ENCODE measurements at regions not wholly inside any gene's neighbourhood (a gene's known extent, or its start where the extent isn't known, plus 50 kb on each side); places are given as distances from the start of the nearest gene placed in this dataset.

DNA sequence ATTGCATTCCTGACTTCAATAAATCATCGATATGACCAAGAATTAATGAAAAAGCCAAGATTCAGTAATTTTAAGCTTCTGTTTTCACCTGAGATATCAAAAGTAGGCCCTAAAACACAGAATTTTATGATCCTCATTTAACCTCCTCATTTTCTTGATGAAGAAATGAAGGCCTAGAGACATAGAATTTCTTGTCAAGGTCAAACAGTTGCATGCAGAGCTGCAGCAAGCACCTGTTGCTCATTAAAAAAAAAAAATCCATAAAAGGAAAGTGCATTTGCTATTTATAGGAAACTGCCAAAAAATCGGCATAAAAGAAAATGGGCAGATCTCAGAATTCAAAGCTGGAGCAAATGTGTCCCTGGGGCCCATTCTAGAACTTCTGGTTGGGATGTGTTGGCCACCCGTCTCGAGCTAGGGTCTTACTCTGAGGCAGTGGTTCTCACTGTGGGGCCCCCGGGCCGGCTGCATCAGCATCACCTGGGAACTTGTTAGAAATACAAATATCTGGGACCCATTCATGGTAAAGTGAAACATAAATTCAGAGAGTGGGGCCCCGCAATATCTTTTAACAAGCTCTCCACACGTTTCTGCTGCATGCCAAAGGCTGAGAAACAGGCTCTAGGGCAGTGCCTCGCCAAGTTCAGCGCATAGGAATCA lies 224.7 kb upstream of the UBL3 start:
- Histone ChIP-seq H3K79me2 (ENCODE audit: insufficient read depth) (no peaks in the 10 kb centered on the region), H3F3A (replicated peaks; ENCODE audit: insufficient read depth) (no peaks in the 10 kb centered on the region), H3K36me3 (replicated peaks in 1 of 2; ENCODE audit: control insufficient read depth in 1 of 2, insufficient read depth in 2 of 2, low read length in 1 of 2) (no peaks in the 10 kb centered on the region), H3K4me3 (ENCODE audit: low read depth in 2 of 2, low read length in 1 of 2) (no peak overlapping the region), H3K4me2 (no peak overlapping the region), H3K27me3 (ENCODE audit: insufficient read depth) (no peaks in the 10 kb centered on the region), H3K9me2 (no peaks in the 10 kb centered on the region), H3K4me1 (ENCODE audit: control insufficient read depth in 1 of 2, insufficient read depth in 2 of 2, low read depth in 1 of 2, low read length in 1 of 2) (peaks cover 0 to 8% of the 10 kb centered on the region in 2 experiments; a peak in 2 of 4 replicates), H2AFZ (ENCODE audit: low read depth) (no peak overlapping the region), H3K27ac (ENCODE audit: low read depth in 2 of 2, low read length in 1 of 2) (no peak overlapping the region), H3K9ac (no peak overlapping the region), H4K20me1 (ENCODE audit: insufficient read depth) (no peaks in the 10 kb centered on the region), H3K9me3 (no peaks in the 10 kb centered on the region)
- ChIA-PET CTCF (interaction anchor here (0.9 to 1.4 kb wide), 4 partner anchors 15 to 40 kb away, joined by 3 to 4 read pairs (median 4); no protein-coding TSS in a partner anchor), POLR2A (no interaction called here)
- WGBS (ENCODE audit: low lambda C conversion rate): 46% methylated on average over 6 of the region's 10 CpGs
- no peak for TF ChIP-seq TAF1 (IDR thresholded peaks at IDR 0.05; ENCODE audit: borderline replicate concordance, low read depth, low read length)
- no peak for DNase-seq

DNA sequence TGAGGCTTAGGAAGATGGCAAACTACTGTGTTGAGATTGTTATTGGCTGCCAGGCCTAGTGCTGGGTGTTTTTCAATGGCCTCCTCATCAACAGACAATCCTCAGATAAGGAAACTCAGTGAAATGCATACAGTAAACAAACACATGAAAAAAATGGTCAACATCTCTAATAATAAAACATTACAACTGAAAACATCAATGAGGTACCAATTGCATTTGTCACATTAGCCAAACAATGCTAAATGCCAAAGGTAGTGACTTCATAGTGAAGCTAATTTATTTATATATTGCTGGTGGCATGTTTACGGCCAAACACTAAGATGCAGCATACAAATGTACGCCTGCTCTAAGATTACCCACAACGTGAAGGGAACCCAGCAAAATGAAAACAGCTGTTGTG lies 224.0 kb upstream of the UBL3 start:
- Histone ChIP-seq H3K4me2 (no peak overlapping the region), H3K27ac (ENCODE audit: low read depth in 2 of 2, low read length in 1 of 2) (no peak overlapping the region), H3K4me3 (ENCODE audit: low read depth in 2 of 2, low read length in 1 of 2) (no peak overlapping the region), H2AFZ (ENCODE audit: low read depth) (no peak overlapping the region), H3K36me3 (replicated peaks in 1 of 2; ENCODE audit: control insufficient read depth in 1 of 2, insufficient read depth in 2 of 2, low read length in 1 of 2) (no peaks in the 10 kb centered on the region), H3K9ac (no peak overlapping the region), H3K9me3 (no peaks in the 10 kb centered on the region), H4K20me1 (ENCODE audit: insufficient read depth) (no peaks in the 10 kb centered on the region), H3K4me1 (ENCODE audit: control insufficient read depth in 1 of 2, insufficient read depth in 2 of 2, low read depth in 1 of 2, low read length in 1 of 2) (peaks cover 0 to 8% of the 10 kb centered on the region in 2 experiments; a peak in 2 of 4 replicates), H3F3A (replicated peaks; ENCODE audit: insufficient read depth) (no peaks in the 10 kb centered on the region), H3K27me3 (ENCODE audit: insufficient read depth) (no peaks in the 10 kb centered on the region), H3K79me2 (ENCODE audit: insufficient read depth) (no peaks in the 10 kb centered on the region), H3K9me2 (no peaks in the 10 kb centered on the region)
- no peak for TF ChIP-seq NRF1 (IDR thresholded peaks at IDR 0.05; ENCODE audit: low read depth, low read length)
- no peak for TF ChIP-seq POLR2AphosphoS5 (IDR thresholded peaks at IDR 0.05; ENCODE audit: low read depth, low read length)
- TF ChIP-seq, protein P1, sequence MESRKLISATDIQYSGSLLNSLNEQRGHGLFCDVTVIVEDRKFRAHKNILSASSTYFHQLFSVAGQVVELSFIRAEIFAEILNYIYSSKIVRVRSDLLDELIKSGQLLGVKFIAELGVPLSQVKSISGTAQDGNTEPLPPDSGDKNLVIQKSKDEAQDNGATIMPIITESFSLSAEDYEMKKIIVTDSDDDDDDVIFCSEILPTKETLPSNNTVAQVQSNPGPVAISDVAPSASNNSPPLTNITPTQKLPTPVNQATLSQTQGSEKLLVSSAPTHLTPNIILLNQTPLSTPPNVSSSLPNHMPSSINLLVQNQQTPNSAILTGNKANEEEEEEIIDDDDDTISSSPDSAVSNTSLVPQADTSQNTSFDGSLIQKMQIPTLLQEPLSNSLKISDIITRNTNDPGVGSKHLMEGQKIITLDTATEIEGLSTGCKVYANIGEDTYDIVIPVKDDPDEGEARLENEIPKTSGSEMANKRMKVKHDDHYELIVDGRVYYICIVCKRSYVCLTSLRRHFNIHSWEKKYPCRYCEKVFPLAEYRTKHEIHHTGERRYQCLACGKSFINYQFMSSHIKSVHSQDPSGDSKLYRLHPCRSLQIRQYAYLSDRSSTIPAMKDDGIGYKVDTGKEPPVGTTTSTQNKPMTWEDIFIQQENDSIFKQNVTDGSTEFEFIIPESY (IDR thresholded peaks at IDR 0.05; ENCODE audit: borderline replicate concordance, low read depth): no peak
- no peak for TF ChIP-seq REST (IDR thresholded peaks at IDR 0.05; ENCODE audit: low read depth, low read length)
- TF ChIP-seq SIN3A (IDR thresholded peaks at IDR 0.05; ENCODE audit: borderline replicate concordance, low read depth, low read length): no peak
- TF ChIP-seq SMC3 (IDR thresholded peaks at IDR 0.05; ENCODE audit: low read depth, low read length): no peak
- no peak for TF ChIP-seq TAF1 (IDR thresholded peaks at IDR 0.05; ENCODE audit: borderline replicate concordance, low read depth, low read length)
- TF ChIP-seq ELF1 (IDR thresholded peaks at IDR 0.05): no peak
- TF ChIP-seq, protein P2, sequence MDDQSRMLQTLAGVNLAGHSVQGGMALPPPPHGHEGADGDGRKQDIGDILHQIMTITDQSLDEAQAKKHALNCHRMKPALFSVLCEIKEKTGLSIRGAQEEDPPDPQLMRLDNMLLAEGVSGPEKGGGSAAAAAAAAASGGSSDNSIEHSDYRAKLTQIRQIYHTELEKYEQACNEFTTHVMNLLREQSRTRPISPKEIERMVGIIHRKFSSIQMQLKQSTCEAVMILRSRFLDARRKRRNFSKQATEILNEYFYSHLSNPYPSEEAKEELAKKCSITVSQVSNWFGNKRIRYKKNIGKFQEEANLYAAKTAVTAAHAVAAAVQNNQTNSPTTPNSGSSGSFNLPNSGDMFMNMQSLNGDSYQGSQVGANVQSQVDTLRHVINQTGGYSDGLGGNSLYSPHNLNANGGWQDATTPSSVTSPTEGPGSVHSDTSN (IDR thresholded peaks at IDR 0.05): no peak
- no peak for TF ChIP-seq MAX (IDR thresholded peaks at IDR 0.05; ENCODE audit: low read depth)
- TF ChIP-seq FOXJ3 (CRISPR knock-in tag; IDR thresholded peaks at IDR 0.05): no peak
- TF ChIP-seq FOXM1 (IDR thresholded peaks at IDR 0.05; ENCODE audit: low read depth): no peak
- no peak for TF ChIP-seq TEAD4 (IDR thresholded peaks at IDR 0.05; ENCODE audit: borderline replicate concordance, insufficient read depth)
- TF ChIP-seq FOSL2 (IDR thresholded peaks at IDR 0.05; ENCODE audit: borderline replicate concordance, low read depth): no peak
- no peak for TF ChIP-seq RXRA (IDR thresholded peaks at IDR 0.05; ENCODE audit: borderline replicate concordance, low read depth)
- no peak for TF ChIP-seq EP300 (IDR thresholded peaks at IDR 0.05; ENCODE audit: borderline replicate concordance in 1 of 2, low read depth in 1 of 2, low read length in 1 of 2)
- TF ChIP-seq GATA2 (CRISPR knock-in tag; IDR thresholded peaks at IDR 0.05): no peak
- no peak for TF ChIP-seq RFX5 (IDR thresholded peaks at IDR 0.05; ENCODE audit: low read length)
- TF ChIP-seq GABPA (IDR thresholded peaks at IDR 0.05; ENCODE audit: low read depth): no peak
- POLR2A ChIA-PET: no interaction called here
- no peak for DNase-seq
- 63% methylated on average over 3 of the region's 3 CpGs for WGBS (ENCODE audit: low lambda C conversion rate)
- CTCF ChIA-PET: interaction anchor here (0.9 to 1.4 kb wide), 3 partner anchors 14 to 41 kb away, joined by 3 to 4 read pairs (median 3); no protein-coding TSS in a partner anchor

Data from SK-N-SH (cell line).